Ovary (tissue), 7 donors: ENCODE measurements at regions not wholly inside any gene's neighbourhood (a gene's known extent, or its start where the extent isn't known, plus 50 kb on each side); places are given as distances from the start of the nearest gene placed in this dataset.

Experiments used
- DNase-seq, 5 donors: peaks; one replicate each; pipeline ENCODE4 v3.0.0-alpha.2; 2019 to 2020
- H3K27ac ChIP-seq, 2 donors: fragments of 200-600 bp; one replicate each; pipeline versions ENCODE4 v1.5.1 to v1.8.0; 2019 to 2022
- H3K27me3 ChIP-seq: fragments of 200-600 bp; one replicate; pipeline ENCODE4 v1.8.0; 2022
- H3K36me3 ChIP-seq: fragments of 200-600 bp; sonication (generic); one replicate; pipeline ENCODE4 v1.5.1; 2019
- H3K4me1 ChIP-seq: one replicate; pipeline ENCODE4 v1.8.1; 2013; ENCODE audit warnings: mild to moderate bottlenecking, moderate library complexity; ENCODE audit not compliant: insufficient read depth
- H3K4me3 ChIP-seq: fragments of 200-600 bp; sonication (generic); one replicate; pipeline ENCODE4 v1.5.1; 2017
- H3K9me3 ChIP-seq, 2 donors: fragments of 200-600 bp in 1 of 2; sonication (generic) in 1 of 2; one replicate each; pipeline versions ENCODE4 v1.5.1 to v1.8.1; 2013 to 2019; ENCODE audit warnings: mild to moderate bottlenecking in 1 of 2, moderate library complexity in 1 of 2
- CTCF ChIP-seq, 3 donors: fragments of 450-650 bp in 2 of 3; fragments of 200-600 bp in 1 of 3; IDR thresholded peaks; one replicate each; pipeline versions ENCODE4 v1.5.1 to v1.8.0; 2016 to 2022; ENCODE audit warnings: antibody characterized with exemption in 3 of 3, mild to moderate bottlenecking in 1 of 3
- EP300 ChIP-seq: sonication (generic); formaldehyde crosslinking; IDR thresholded peaks from one replicate; pipeline ENCODE4 v1.6.1; 2017; ENCODE audit warnings: antibody characterized with exemption
- POLR2A ChIP-seq: fragments of 450-650 bp; IDR thresholded peaks from one replicate; pipeline ENCODE4 v1.6.1; 2017; ENCODE audit warnings: antibody characterized with exemption, mild to moderate bottlenecking, moderate library complexity
- WGBS, 3 donors: extraction: QIAGEN DNeasy Blood & Tissue Kit in 1 of 3; methylation state at CpG; one replicate each; pipeline versions ENCODE4 v1.1.5 to v1.1.7; 2013 to 2017; 5-methylcytosine and 5-hydroxymethylcytosine counted together
- intact Hi-C, 4 donors: fragments of 100-400 bp; cut with DNase I; formaldehyde crosslinking; loops; one replicate each; pipeline versions ENCODE4 v1.11.0 to v1.15.1; 2022 to 2023
- donor health status: DM: no; HTN: no; CAD: no; lungs with moderate emphysema.
- donor health status: DM: no; HTN: no; CAD: no.
- donor health status: Bipolar disorder and iron deficiency.
- donor health status: DM: no; HTN: no; CAD: no.
- donor health status: DM: yes; HTN: yes; CAD: no.

GRCh38 chr5:166068547-166069335 lies 2222.7 kb upstream of the WWC1 start:
- Histone ChIP-seq H3K4me3 (no peak overlapping the region), H3K36me3 (no peaks in the 10 kb centered on the region), H3K27ac (no peak overlapping the region), H3K4me1 (no peaks in the 10 kb centered on the region), H3K27me3 (no peaks in the 10 kb centered on the region), H3K9me3 (no peaks in the 10 kb centered on the region)
- 64 to 70% (median 64%) methylated on average over 9 of the region's 9 CpGs for whole genome bisulfite sequencing, 3 donors
- intact Hi-C loops = no loop called here
- no peak for TF ChIP-seq POLR2A
- TF ChIP-seq EP300 = no peak
- TF ChIP-seq CTCF (IDR thresholded peaks at IDR 0.05) = no peak
- DNase-seq = no peak

- WGBS, 3 donors = 55 to 61% (median 59%) methylated on average over 6 of the region's 6 CpGs
Observed at GRCh38 chr5:166073901-166074581, 2217.4 kb upstream of the WWC1 start.

GRCh38 chr5:166074582-166075481 lies 2216.6 kb upstream of the WWC1 start:
- intact Hi-C loops = no loop called here

More at GRCh38 chr5:166073901-166074581, 2217.4 kb upstream of the WWC1 start:
- Histone ChIP-seq H3K9me3 (no peaks in the 10 kb centered on the region), H3K36me3 (no peaks in the 10 kb centered on the region), H3K4me1 (no peaks in the 10 kb centered on the region), H3K4me3 (no peak overlapping the region), H3K27ac (no peak overlapping the region), H3K27me3 (no peaks in the 10 kb centered on the region)
- intact Hi-C loops = no loop called here
- TF ChIP-seq CTCF (IDR thresholded peaks at IDR 0.05) (no peak), EP300 (no peak), POLR2A (no peak)
- no peak for DNase-seq

More at GRCh38 chr5:166074582-166075481, 2216.6 kb upstream of the WWC1 start:
- DNase-seq = no peak
- H3K27me3 ChIP-seq = no peaks in the 10 kb centered on the region
- TF ChIP-seq POLR2A = no peak
- no peak for TF ChIP-seq EP300
- TF ChIP-seq CTCF (IDR thresholded peaks at IDR 0.05) = no peak
- no peaks in the 10 kb centered on the region for H3K36me3 ChIP-seq
- no peaks in the 10 kb centered on the region for H3K9me3 ChIP-seq
- H3K4me1 ChIP-seq = no peaks in the 10 kb centered on the region
- WGBS, 3 donors = 48 to 58% (median 55%) methylated on average over 5 of the region's 5 CpGs
- H3K4me3 ChIP-seq = no peak overlapping the region
- no peak overlapping the region for H3K27ac ChIP-seq
